ENCODE measurements at regions not wholly inside any gene's neighbourhood (a gene's known extent, or its start where the extent isn't known, plus 50 kb on each side); places are given as distances from the start of the nearest gene placed in this dataset.

DNA sequence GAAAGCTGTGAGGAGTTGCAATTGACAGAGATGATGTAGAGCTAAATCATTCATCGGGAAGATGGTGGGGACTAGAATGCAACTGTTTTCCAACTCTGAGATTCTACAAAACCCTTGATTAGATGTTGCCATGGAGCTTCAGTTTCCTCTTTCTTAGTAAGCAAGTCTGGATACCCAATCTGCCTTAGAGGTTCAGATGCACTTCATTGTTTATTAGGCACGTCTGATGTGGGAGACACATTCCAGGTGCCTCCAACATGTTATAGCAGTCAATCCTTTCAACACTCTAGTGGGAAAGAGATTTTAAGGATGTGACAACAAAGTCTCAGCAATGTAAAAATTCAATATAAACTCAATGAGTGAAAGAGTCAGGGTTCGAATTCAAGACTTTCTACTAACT, 291.3 kb upstream of the PHYHIPL start:
- TF ChIP-seq, protein P1, sequence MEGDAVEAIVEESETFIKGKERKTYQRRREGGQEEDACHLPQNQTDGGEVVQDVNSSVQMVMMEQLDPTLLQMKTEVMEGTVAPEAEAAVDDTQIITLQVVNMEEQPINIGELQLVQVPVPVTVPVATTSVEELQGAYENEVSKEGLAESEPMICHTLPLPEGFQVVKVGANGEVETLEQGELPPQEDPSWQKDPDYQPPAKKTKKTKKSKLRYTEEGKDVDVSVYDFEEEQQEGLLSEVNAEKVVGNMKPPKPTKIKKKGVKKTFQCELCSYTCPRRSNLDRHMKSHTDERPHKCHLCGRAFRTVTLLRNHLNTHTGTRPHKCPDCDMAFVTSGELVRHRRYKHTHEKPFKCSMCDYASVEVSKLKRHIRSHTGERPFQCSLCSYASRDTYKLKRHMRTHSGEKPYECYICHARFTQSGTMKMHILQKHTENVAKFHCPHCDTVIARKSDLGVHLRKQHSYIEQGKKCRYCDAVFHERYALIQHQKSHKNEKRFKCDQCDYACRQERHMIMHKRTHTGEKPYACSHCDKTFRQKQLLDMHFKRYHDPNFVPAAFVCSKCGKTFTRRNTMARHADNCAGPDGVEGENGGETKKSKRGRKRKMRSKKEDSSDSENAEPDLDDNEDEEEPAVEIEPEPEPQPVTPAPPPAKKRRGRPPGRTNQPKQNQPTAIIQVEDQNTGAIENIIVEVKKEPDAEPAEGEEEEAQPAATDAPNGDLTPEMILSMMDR (IDR thresholded peaks at IDR 0.05; ENCODE audit: low read length, missing control alignments) = no peak
- H3K4me3 ChIP-seq (replicated peaks; ENCODE audit: low read depth, low read length) = no peak overlapping the region
- no peak for DNase-seq (ENCODE audit: low read depth)

DNA sequence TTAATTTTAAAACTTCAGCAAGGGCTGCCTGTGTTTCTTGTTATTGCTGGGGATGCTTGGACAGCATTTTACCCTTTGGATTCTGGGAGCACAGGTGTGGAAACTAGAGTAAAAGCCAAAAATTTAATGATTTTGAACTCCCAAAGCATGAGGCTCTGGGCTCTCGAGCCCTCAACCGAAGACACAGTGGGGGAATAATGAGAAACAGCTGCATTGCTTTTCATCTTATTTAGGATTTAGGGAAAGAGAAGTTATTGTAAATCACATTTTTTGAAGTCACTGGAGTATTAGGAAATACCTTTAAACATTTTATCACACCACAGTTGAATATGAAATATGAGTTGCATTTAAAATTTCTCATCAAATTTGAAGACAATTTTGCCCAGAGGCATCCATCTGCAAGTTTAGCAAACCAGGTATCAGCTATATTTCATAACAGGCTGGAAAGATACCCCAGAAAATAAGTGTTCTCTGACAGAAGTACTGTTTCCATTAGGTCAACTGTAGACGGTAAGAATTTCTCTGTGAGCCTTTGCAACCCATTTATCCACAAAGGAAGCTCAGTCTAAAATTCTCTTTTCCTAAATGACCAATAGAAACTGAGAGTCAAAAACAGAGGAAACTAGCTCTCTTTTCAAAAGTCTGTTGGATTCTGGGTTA, 290.6 kb upstream of the PHYHIPL start:
- H3K4me3 ChIP-seq (replicated peaks; ENCODE audit: low read depth, low read length) = no peak overlapping the region
- no peak for DNase-seq (ENCODE audit: low read depth)
- TF ChIP-seq, protein P1 (IDR thresholded peaks at IDR 0.05; ENCODE audit: low read length, missing control alignments) = no peak

DNA sequence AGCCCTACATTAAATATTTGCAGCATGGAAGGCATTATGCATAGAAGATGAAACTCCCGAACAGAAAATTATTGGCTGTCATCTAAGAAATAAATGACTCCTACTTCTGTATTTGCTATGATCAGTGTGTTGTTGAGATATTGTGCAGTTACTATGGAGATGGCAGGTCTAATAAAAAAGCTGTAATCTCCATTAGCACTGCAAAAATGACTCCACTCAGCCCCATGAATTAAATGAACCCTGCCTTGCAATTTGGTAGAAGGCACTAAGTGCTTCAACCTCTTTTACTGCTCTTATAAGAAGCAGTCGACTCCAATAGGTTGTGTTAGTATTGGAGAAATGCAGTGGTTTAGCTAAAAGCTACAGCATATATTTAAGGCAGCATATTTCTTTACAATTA, 290.0 kb upstream of the PHYHIPL start:
- TF ChIP-seq, protein P1 (IDR thresholded peaks at IDR 0.05; ENCODE audit: low read length, missing control alignments) = no peak
- no peak for DNase-seq (ENCODE audit: low read depth)
- no peak overlapping the region for H3K4me3 ChIP-seq (replicated peaks; ENCODE audit: low read depth, low read length)

DNA sequence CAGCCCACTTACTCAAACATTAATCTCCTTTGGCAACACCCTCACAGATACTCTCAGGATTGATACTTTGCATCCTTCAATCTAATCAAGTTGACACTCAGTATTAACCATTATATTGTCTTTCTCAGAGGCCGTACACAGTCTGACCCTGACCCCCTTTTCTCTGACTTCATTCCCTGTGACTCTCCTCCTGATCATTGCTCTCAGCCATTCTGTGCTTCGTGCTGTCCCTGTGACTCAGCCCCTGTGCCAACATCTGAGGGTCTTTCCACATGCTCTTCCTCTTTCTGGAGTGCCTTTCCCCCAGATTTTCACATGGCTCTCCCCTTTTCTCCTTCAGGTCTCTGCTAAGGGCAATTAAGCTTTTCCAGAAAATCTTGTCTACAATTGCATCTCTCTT, 289.0 kb upstream of the PHYHIPL start:
- H3K4me3 ChIP-seq (replicated peaks; ENCODE audit: low read depth, low read length) = no peak overlapping the region
- TF ChIP-seq, protein P1 (IDR thresholded peaks at IDR 0.05; ENCODE audit: low read length, missing control alignments) = no peak
- DNase-seq (ENCODE audit: low read depth) = no peak

DNA sequence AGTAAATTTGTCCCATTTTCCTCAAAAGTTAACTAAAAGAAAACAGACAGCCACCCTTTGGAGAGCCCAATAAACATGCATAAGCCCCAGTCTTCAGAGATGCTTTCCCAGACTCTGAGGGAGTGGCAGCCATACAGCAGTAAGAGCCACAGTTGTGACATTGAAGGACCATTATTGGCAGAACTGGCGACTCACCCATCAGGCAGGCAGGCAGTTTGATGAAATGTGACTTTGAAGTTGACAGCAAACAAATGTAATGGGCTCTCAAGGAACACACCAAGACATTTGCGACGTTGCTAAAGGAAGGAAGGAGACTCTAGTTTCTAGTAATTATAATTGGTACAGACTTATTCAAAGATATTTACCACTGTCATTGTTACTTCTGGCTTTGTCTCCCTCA, 287.5 kb upstream of the PHYHIPL start:
- TF ChIP-seq, protein P1 (IDR thresholded peaks at IDR 0.05; ENCODE audit: low read length, missing control alignments) = no peak
- no peak for DNase-seq (ENCODE audit: low read depth)
- H3K4me3 ChIP-seq (replicated peaks; ENCODE audit: low read depth, low read length) = no peak overlapping the region

DNA sequence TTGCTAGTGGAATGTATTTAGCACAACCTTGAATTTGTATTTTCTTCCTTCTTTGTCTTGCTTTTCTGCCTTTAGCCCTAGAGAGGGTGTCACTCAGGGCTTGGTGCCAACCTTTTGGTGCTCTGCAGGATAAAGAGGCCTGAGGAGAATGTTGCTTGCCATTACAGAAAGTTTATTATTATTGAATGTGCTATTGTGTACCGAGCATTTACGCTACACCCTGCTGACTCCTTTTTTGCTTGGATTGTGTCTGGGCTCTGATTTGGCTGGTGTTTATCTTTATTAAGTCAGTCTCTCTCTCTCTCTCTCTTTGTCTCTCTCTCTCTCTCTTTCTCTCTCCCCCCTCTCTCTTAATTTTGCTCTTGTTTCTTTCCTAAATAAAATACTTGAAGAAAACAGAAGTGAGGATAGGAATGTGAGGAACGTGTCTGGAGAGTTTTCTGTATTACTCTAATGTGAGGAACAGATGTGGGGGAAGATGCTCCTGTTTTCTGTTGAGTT, 284.4 kb upstream of the PHYHIPL start:
- peak; percentile 29 for DNase-seq (ENCODE audit: low read depth)
- TF ChIP-seq, protein P1 (IDR thresholded peaks at IDR 0.05; ENCODE audit: low read length, missing control alignments) = no peak
- no peak overlapping the region for H3K4me3 ChIP-seq (replicated peaks; ENCODE audit: low read depth, low read length)

DNA sequence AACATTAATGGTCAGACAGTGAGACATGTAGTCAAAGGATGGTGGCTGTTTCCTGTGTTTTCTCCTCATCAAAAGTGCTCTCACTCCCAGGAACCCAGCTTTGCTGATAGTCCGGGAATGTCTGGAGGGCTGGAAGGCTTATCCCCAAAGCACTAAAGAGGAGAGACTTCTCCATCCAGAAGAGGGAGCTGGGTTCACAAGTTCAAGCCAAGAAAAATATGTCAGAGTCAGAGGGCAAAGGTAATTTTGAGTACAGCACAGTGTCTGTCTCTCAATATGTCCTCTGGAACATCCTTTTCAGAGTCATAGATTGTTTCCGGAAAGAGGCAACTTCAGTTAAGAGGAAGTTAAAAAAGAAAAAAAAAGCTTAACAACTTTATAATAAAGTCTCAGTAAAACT, 281.5 kb upstream of the PHYHIPL start:
- no peak overlapping the region for H3K4me3 ChIP-seq (replicated peaks; ENCODE audit: low read depth, low read length)
- DNase-seq (ENCODE audit: low read depth) = peak; percentile 8
- TF ChIP-seq, protein P1 (IDR thresholded peaks at IDR 0.05; ENCODE audit: low read length, missing control alignments) = no peak

Measured in fibroblast of pulmonary artery (primary cell).